Ovary (tissue), 7 donors: ENCODE measurements at regions not wholly inside any gene's neighbourhood (a gene's known extent, or its start where the extent isn't known, plus 50 kb on each side); places are given as distances from the start of the nearest gene placed in this dataset.

ENCODE experiments used
- DNase-seq, 5 donors: peaks; one replicate each; pipeline ENCODE4 v3.0.0-alpha.2; 2019 to 2020
- H3K27ac ChIP-seq, 2 donors: fragments of 200-600 bp; one replicate each; pipeline versions ENCODE4 v1.5.1 to v1.8.0; 2019 to 2022
- H3K27me3 ChIP-seq: fragments of 200-600 bp; one replicate; pipeline ENCODE4 v1.8.0; 2022
- H3K36me3 ChIP-seq: fragments of 200-600 bp; sonication (generic); one replicate; pipeline ENCODE4 v1.5.1; 2019
- H3K4me1 ChIP-seq: one replicate; pipeline ENCODE4 v1.8.1; 2013; ENCODE audit warnings: mild to moderate bottlenecking, moderate library complexity; ENCODE audit not compliant: insufficient read depth
- H3K4me3 ChIP-seq: fragments of 200-600 bp; sonication (generic); one replicate; pipeline ENCODE4 v1.5.1; 2017
- H3K9me3 ChIP-seq, 2 donors: fragments of 200-600 bp in 1 of 2; sonication (generic) in 1 of 2; one replicate each; pipeline versions ENCODE4 v1.5.1 to v1.8.1; 2013 to 2019; ENCODE audit warnings: mild to moderate bottlenecking in 1 of 2, moderate library complexity in 1 of 2
- CTCF ChIP-seq, 3 donors: fragments of 450-650 bp in 2 of 3; fragments of 200-600 bp in 1 of 3; IDR thresholded peaks; one replicate each; pipeline versions ENCODE4 v1.5.1 to v1.8.0; 2016 to 2022; ENCODE audit warnings: antibody characterized with exemption in 3 of 3, mild to moderate bottlenecking in 1 of 3
- EP300 ChIP-seq: sonication (generic); formaldehyde crosslinking; IDR thresholded peaks from one replicate; pipeline ENCODE4 v1.6.1; 2017; ENCODE audit warnings: antibody characterized with exemption
- POLR2A ChIP-seq: fragments of 450-650 bp; IDR thresholded peaks from one replicate; pipeline ENCODE4 v1.6.1; 2017; ENCODE audit warnings: antibody characterized with exemption, mild to moderate bottlenecking, moderate library complexity
- WGBS, 3 donors: extraction: QIAGEN DNeasy Blood & Tissue Kit in 1 of 3; methylation state at CpG; one replicate each; pipeline versions ENCODE4 v1.1.5 to v1.1.7; 2013 to 2017; 5-methylcytosine and 5-hydroxymethylcytosine counted together
- intact Hi-C, 4 donors: fragments of 100-400 bp; cut with DNase I; formaldehyde crosslinking; loops; one replicate each; pipeline versions ENCODE4 v1.11.0 to v1.15.1; 2022 to 2023
- donor health status: DM: no; HTN: no; CAD: no; lungs with moderate emphysema.
- donor health status: DM: no; HTN: no; CAD: no.
- donor health status: Bipolar disorder and iron deficiency.
- donor health status: DM: no; HTN: no; CAD: no.
- donor health status: DM: yes; HTN: yes; CAD: no.

- intact Hi-C loops, result no loop called here
- no peaks in the 10 kb centered on the region for H3K27me3 ChIP-seq
- 85 to 96% (median 90%) methylated on average over 5 of the region's 5 CpGs for WGBS, 3 donors
- DNase-seq, result no peak
- H3K9me3 ChIP-seq, result no peaks in the 10 kb centered on the region
- TF ChIP-seq EP300 (no peak), POLR2A (no peak), CTCF (IDR thresholded peaks at IDR 0.05) (no peak)
- no peaks in the 10 kb centered on the region for H3K4me1 ChIP-seq
- H3K36me3 ChIP-seq, result no peaks in the 10 kb centered on the region
- H3K27ac ChIP-seq, result no peak overlapping the region
- H3K4me3 ChIP-seq, result no peak overlapping the region
These were observed 762.7 kb upstream of the TMEFF2 start for GRCh38 chr2:192957425-192957824.

DNA sequence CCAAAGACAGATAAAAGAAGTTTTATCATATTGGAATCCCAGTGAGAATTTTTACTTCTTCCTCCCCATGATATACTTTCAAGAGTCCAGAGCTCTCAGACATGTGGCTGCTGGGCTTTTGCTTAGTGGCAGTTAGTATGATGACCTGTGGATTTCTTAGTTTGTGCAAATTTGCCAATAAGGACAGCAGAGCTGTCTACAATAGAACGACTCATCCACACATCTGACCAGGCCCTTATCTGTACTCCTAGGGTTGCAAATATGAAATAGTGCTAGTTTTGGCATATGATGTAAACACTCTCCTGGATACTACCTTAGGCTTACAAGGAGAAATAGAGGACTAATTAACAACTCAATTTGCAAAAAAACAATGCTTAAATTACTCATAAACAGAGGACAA, 758.4 kb upstream of the TMEFF2 start:
- Histone ChIP-seq H3K4me3 (no peak overlapping the region), H3K9me3 (no peaks in the 10 kb centered on the region), H3K36me3 (no peaks in the 10 kb centered on the region), H3K4me1 (no peaks in the 10 kb centered on the region), H3K27me3 (no peaks in the 10 kb centered on the region), H3K27ac (no peak overlapping the region)
- DNase-seq, result no peak
- intact Hi-C loops, result no loop called here
- TF ChIP-seq CTCF (IDR thresholded peaks at IDR 0.05) (no peak), EP300 (no peak), POLR2A (no peak)
- WGBS, 3 donors, result 33 to 70% (median 47%) methylated on average over 1 of the region's 1 CpG

GRCh38 chr2:192952245-192952644, 757.5 kb upstream of the TMEFF2 start:
- Histone ChIP-seq H3K4me3 (no peak overlapping the region), H3K9me3 (no peaks in the 10 kb centered on the region), H3K4me1 (no peaks in the 10 kb centered on the region), H3K27me3 (no peaks in the 10 kb centered on the region), H3K27ac (no peak overlapping the region), H3K36me3 (no peaks in the 10 kb centered on the region)
- 54 to 62% (median 55%) methylated on average over 2 of the region's 2 CpGs for WGBS, 3 donors
- intact Hi-C loops, result no loop called here
- TF ChIP-seq CTCF (IDR thresholded peaks at IDR 0.05) (no peak), EP300 (no peak), POLR2A (no peak)
- no peak for DNase-seq

GRCh38 chr2:192948316-192948715, 753.6 kb upstream of the TMEFF2 start:
- TF ChIP-seq CTCF (IDR thresholded peaks at IDR 0.05) (no peak), POLR2A (no peak), EP300 (no peak)
- Histone ChIP-seq H3K9me3 (no peaks in the 10 kb centered on the region), H3K36me3 (no peaks in the 10 kb centered on the region), H3K4me1 (no peaks in the 10 kb centered on the region), H3K27me3 (no peaks in the 10 kb centered on the region), H3K4me3 (no peak overlapping the region), H3K27ac (no peak overlapping the region)
- whole genome bisulfite sequencing, 3 donors, result 44 to 64% (median 45%) methylated on average over 3 of the region's 3 CpGs
- intact Hi-C loops, result no loop called here
- no peak for DNase-seq

GRCh38 chr2:192947352-192947751, 752.6 kb upstream of the TMEFF2 start:
- intact Hi-C loops, result no loop called here
- WGBS, 3 donors, result 90 to 96% (median 95%) methylated on average over 1 of the region's 1 CpG
- H3K36me3 ChIP-seq, result no peaks in the 10 kb centered on the region
- no peaks in the 10 kb centered on the region for H3K4me1 ChIP-seq
- H3K27me3 ChIP-seq, result no peaks in the 10 kb centered on the region
- no peak overlapping the region for H3K4me3 ChIP-seq
- TF ChIP-seq CTCF (IDR thresholded peaks at IDR 0.05), result no peak
- no peak for TF ChIP-seq POLR2A
- no peak for TF ChIP-seq EP300
- no peaks in the 10 kb centered on the region for H3K9me3 ChIP-seq
- no peak overlapping the region for H3K27ac ChIP-seq
- DNase-seq, result no peak
